ENCODE measurements at regions not wholly inside any gene's neighbourhood (a gene's known extent, or its start where the extent isn't known, plus 50 kb on each side); places are given as distances from the start of the nearest gene placed in this dataset.

- H3K9me3 ChIP-seq (ENCODE audit: control insufficient read depth, insufficient read depth, low read depth, low read length) = no peaks in the 10 kb centered on the region
- no peak overlapping the region for H3K9ac ChIP-seq (ENCODE audit: low read length)
- H3K4me3 ChIP-seq (ENCODE audit: low read depth, low read length) = no peak overlapping the region
- no peaks in the 10 kb centered on the region for H3K36me3 ChIP-seq (ENCODE audit: control insufficient read depth, insufficient read depth, low read length)
- H3K27me3 ChIP-seq (ENCODE audit: control insufficient read depth, insufficient read depth, low read length) = no peaks in the 10 kb centered on the region
- H3K27ac ChIP-seq (ENCODE audit: low read depth, low read length) = no peak overlapping the region
- no peaks in the 10 kb centered on the region for H3K4me1 ChIP-seq (ENCODE audit: control insufficient read depth, insufficient read depth, low read length)
Measured at GRCh38 chr5:68966596-68966995, 127.2 kb upstream of the SLC30A5 start.

- no peak overlapping the region for H3K9ac ChIP-seq (ENCODE audit: low read length)
- no peaks in the 10 kb centered on the region for H3K9me3 ChIP-seq (ENCODE audit: control insufficient read depth, insufficient read depth, low read depth, low read length)
- H3K36me3 ChIP-seq (ENCODE audit: control insufficient read depth, insufficient read depth, low read length) = no peaks in the 10 kb centered on the region
- H3K27ac ChIP-seq (ENCODE audit: low read depth, low read length) = no peak overlapping the region
- no peak overlapping the region for H3K4me3 ChIP-seq (ENCODE audit: low read depth, low read length)
- no peaks in the 10 kb centered on the region for H3K27me3 ChIP-seq (ENCODE audit: control insufficient read depth, insufficient read depth, low read length)
- no peaks in the 10 kb centered on the region for H3K4me1 ChIP-seq (ENCODE audit: control insufficient read depth, insufficient read depth, low read length)
Measured at GRCh38 chr5:68968429-68968828, 125.4 kb upstream of the SLC30A5 start.

DNA sequence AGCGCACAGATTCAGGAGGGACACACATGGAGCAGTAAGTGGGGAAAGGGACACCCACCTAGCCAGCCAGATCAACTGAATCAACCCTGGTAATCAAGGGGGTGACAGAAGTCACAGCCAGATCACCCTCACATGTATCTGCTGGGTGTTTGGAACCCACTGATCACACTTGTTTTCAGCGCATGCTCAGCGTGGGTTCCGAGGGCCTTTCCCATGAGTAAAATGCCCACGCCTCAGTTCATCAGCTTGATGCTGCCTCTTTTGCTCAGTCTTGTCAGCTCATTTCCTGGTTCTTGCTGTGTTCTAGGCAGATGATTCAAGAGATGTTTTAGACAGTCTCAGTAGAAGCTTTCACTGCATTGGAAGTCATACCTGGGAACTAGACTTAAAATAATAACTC is 123.2 kb upstream of the SLC30A5 start:
- H3K27ac ChIP-seq (ENCODE audit: low read depth, low read length) = no peak overlapping the region
- no peak overlapping the region for H3K9ac ChIP-seq (ENCODE audit: low read length)
- H3K4me3 ChIP-seq (ENCODE audit: low read depth, low read length) = no peak overlapping the region
- H3K36me3 ChIP-seq (ENCODE audit: control insufficient read depth, insufficient read depth, low read length) = no peaks in the 10 kb centered on the region
- no peaks in the 10 kb centered on the region for H3K9me3 ChIP-seq (ENCODE audit: control insufficient read depth, insufficient read depth, low read depth, low read length)
- H3K27me3 ChIP-seq (ENCODE audit: control insufficient read depth, insufficient read depth, low read length) = no peaks in the 10 kb centered on the region
- H3K4me1 ChIP-seq (ENCODE audit: control insufficient read depth, insufficient read depth, low read length) = no peaks in the 10 kb centered on the region

- no peak overlapping the region for H3K4me3 ChIP-seq (ENCODE audit: low read depth, low read length)
- H3K9ac ChIP-seq (ENCODE audit: low read length) = no peak overlapping the region
- no peaks in the 10 kb centered on the region for H3K36me3 ChIP-seq (ENCODE audit: control insufficient read depth, insufficient read depth, low read length)
- no peaks in the 10 kb centered on the region for H3K9me3 ChIP-seq (ENCODE audit: control insufficient read depth, insufficient read depth, low read depth, low read length)
- H3K27ac ChIP-seq (ENCODE audit: low read depth, low read length) = no peak overlapping the region
- no peaks in the 10 kb centered on the region for H3K27me3 ChIP-seq (ENCODE audit: control insufficient read depth, insufficient read depth, low read length)
- no peaks in the 10 kb centered on the region for H3K4me1 ChIP-seq (ENCODE audit: control insufficient read depth, insufficient read depth, low read length)
Measured at GRCh38 chr5:68973696-68974095, 120.1 kb upstream of the SLC30A5 start.

DNA sequence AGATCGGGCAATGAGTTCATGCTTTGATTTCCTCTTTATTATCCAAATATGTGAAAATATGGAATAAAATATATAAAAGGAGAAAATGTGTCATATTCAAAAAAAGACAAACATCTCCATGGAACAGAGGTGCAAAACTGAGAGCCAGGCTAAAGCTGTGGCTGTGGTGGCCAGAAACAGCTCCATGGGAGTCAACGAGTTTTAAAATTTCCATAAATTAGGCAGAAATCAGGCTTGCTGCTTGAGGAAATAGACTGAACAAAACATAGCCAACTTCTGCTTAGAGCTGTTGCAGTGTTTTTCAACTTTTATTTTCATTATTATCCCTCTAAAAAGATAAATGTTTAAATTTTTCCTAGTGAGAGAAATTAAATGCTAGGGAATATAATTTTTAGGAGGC is 110.8 kb upstream of the SLC30A5 start:
- Histone ChIP-seq H3K27ac (ENCODE audit: low read depth, low read length) (no peak overlapping the region), H3K27me3 (ENCODE audit: control insufficient read depth, insufficient read depth, low read length) (no peaks in the 10 kb centered on the region), H3K9me3 (ENCODE audit: control insufficient read depth, insufficient read depth, low read depth, low read length) (no peaks in the 10 kb centered on the region), H3K4me1 (ENCODE audit: control insufficient read depth, insufficient read depth, low read length) (no peaks in the 10 kb centered on the region), H3K36me3 (ENCODE audit: control insufficient read depth, insufficient read depth, low read length) (no peaks in the 10 kb centered on the region), H3K9ac (ENCODE audit: low read length) (no peak overlapping the region), H3K4me3 (ENCODE audit: low read depth, low read length) (no peak overlapping the region)

DNA sequence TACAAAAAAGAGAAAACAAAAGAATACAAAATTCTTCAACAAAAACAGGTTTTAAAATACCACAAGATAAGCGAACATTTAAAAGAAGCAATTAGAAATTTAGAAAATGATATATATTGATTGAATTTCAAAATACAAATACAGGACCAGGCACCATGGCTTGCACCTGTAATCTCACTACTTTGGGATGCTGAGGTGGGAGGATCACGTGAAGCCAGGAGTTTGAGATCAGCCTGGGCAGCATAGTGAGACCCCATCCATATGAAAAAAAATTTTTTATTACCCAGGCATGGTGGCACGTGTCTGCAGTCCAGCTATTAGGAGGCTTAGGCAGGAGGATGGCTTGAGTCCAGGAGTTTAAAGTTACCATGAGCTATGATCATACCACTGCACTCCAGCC is 109.9 kb upstream of the SLC30A5 start:
- Histone ChIP-seq H3K27me3 (ENCODE audit: control insufficient read depth, insufficient read depth, low read length) (no peaks in the 10 kb centered on the region), H3K9ac (ENCODE audit: low read length) (no peak overlapping the region), H3K4me1 (ENCODE audit: control insufficient read depth, insufficient read depth, low read length) (no peaks in the 10 kb centered on the region), H3K9me3 (ENCODE audit: control insufficient read depth, insufficient read depth, low read depth, low read length) (no peaks in the 10 kb centered on the region), H3K27ac (ENCODE audit: low read depth, low read length) (no peak overlapping the region), H3K4me3 (ENCODE audit: low read depth, low read length) (no peak overlapping the region), H3K36me3 (ENCODE audit: control insufficient read depth, insufficient read depth, low read length) (no peaks in the 10 kb centered on the region)

DNA sequence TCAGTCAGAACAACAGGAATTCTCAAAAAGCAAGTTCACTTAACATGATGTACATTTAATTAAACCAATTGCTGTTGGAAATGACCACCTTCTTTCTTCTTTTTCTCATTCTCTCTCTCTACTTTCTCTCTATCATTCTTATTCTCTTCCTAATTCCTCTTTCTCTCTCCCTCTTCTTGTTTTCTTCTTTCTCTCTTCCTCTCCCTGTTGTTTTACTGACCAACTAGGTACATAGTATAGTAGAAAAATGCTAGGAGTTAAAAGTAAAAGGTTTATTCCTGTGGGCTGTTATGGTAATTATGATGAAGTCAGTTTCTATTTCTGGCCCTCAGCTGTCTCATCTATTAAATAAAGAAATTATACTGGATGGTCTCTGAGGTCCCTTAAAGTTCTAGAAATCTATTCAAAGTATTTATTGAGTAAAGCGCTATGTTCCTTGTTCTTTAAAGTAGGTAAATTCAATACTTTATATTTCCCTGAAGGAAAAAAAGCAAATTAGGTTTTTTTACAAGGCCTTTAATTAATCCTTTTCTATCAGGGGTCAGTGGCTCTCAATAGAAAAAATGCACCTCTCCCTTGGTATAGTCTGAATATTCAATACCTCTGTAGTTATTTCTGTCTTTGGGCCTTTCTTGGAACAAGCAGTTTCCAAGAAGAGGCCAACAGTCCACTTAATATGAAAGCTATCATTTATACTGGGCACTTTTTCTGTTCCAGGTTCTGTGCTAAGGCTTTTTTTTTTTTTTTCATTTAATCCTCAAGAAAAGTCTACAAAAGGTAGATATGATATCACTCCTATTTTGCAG is 102.3 kb upstream of the SLC30A5 start:
- Histone ChIP-seq H3K27me3 (ENCODE audit: control insufficient read depth, insufficient read depth, low read length) (no peaks in the 10 kb centered on the region), H3K4me1 (ENCODE audit: control insufficient read depth, insufficient read depth, low read length) (no peaks in the 10 kb centered on the region), H3K9me3 (ENCODE audit: control insufficient read depth, insufficient read depth, low read depth, low read length) (no peaks in the 10 kb centered on the region), H3K9ac (ENCODE audit: low read length) (no peak overlapping the region), H3K4me3 (ENCODE audit: low read depth, low read length) (no peak overlapping the region), H3K36me3 (ENCODE audit: control insufficient read depth, insufficient read depth, low read length) (no peaks in the 10 kb centered on the region), H3K27ac (ENCODE audit: low read depth, low read length) (no peak overlapping the region)

DNA sequence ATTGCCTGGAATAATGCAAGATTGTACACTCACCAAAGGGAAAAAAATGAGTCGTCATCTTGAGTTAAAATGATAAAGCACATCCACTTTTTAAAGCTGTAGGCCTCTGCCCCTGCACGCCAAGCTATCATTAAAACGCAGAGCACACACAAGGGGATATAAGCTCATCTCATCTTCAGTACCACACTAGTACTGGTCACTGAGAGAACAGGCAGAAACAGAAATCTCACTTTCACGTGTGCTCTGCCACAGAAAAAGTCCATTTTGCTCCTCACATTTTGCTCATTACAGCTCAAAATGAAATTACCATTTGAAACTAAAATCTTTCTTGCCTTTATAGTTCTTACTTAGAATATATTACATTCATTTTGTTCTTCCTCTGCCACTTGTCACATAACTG is 99.2 kb upstream of the SLC30A5 start:
- Histone ChIP-seq H3K27me3 (ENCODE audit: control insufficient read depth, insufficient read depth, low read length) (no peaks in the 10 kb centered on the region), H3K27ac (ENCODE audit: low read depth, low read length) (no peak overlapping the region), H3K9ac (ENCODE audit: low read length) (no peak overlapping the region), H3K4me1 (ENCODE audit: control insufficient read depth, insufficient read depth, low read length) (no peaks in the 10 kb centered on the region), H3K4me3 (ENCODE audit: low read depth, low read length) (no peak overlapping the region), H3K36me3 (ENCODE audit: control insufficient read depth, insufficient read depth, low read length) (no peaks in the 10 kb centered on the region), H3K9me3 (ENCODE audit: control insufficient read depth, insufficient read depth, low read depth, low read length) (no peaks in the 10 kb centered on the region)

- no peaks in the 10 kb centered on the region for H3K9me3 ChIP-seq (ENCODE audit: control insufficient read depth, insufficient read depth, low read depth, low read length)
- no peak overlapping the region for H3K9ac ChIP-seq (ENCODE audit: low read length)
- no peaks in the 10 kb centered on the region for H3K36me3 ChIP-seq (ENCODE audit: control insufficient read depth, insufficient read depth, low read length)
- H3K27me3 ChIP-seq (ENCODE audit: control insufficient read depth, insufficient read depth, low read length) = no peaks in the 10 kb centered on the region
- no peaks in the 10 kb centered on the region for H3K4me1 ChIP-seq (ENCODE audit: control insufficient read depth, insufficient read depth, low read length)
- no peak overlapping the region for H3K27ac ChIP-seq (ENCODE audit: low read depth, low read length)
- H3K4me3 ChIP-seq (ENCODE audit: low read depth, low read length) = no peak overlapping the region
Measured at GRCh38 chr5:68995845-68996545, 97.8 kb upstream of the SLC30A5 start.

GRCh38 chr5:68999181-68999580 is 94.6 kb upstream of the SLC30A5 start:
- Histone ChIP-seq H3K9ac (ENCODE audit: low read length) (no peak overlapping the region), H3K27ac (ENCODE audit: low read depth, low read length) (no peak overlapping the region), H3K4me3 (ENCODE audit: low read depth, low read length) (no peak overlapping the region), H3K27me3 (ENCODE audit: control insufficient read depth, insufficient read depth, low read length) (no peaks in the 10 kb centered on the region), H3K4me1 (ENCODE audit: control insufficient read depth, insufficient read depth, low read length) (no peaks in the 10 kb centered on the region), H3K9me3 (ENCODE audit: control insufficient read depth, insufficient read depth, low read depth, low read length) (no peaks in the 10 kb centered on the region), H3K36me3 (ENCODE audit: control insufficient read depth, insufficient read depth, low read length) (no peaks in the 10 kb centered on the region)

- Histone ChIP-seq H3K9me3 (ENCODE audit: control insufficient read depth, insufficient read depth, low read depth, low read length) (no peaks in the 10 kb centered on the region), H3K4me1 (ENCODE audit: control insufficient read depth, insufficient read depth, low read length) (no peaks in the 10 kb centered on the region), H3K4me3 (ENCODE audit: low read depth, low read length) (no peak overlapping the region), H3K9ac (ENCODE audit: low read length) (no peak overlapping the region), H3K36me3 (ENCODE audit: control insufficient read depth, insufficient read depth, low read length) (no peaks in the 10 kb centered on the region), H3K27ac (ENCODE audit: low read depth, low read length) (no peak overlapping the region), H3K27me3 (ENCODE audit: control insufficient read depth, insufficient read depth, low read length) (no peaks in the 10 kb centered on the region)
Measured at GRCh38 chr5:69000216-69000919, 93.4 kb upstream of the SLC30A5 start.
